Esophagus squamous epithelium (tissue), 4 donors: ENCODE measurements at regions not wholly inside any gene's neighbourhood (a gene's known extent, or its start where the extent isn't known, plus 50 kb on each side); places are given as distances from the start of the nearest gene placed in this dataset.

ENCODE experiments used
- POLR2A ChIP-seq, 4 donors: fragments of 450-650 bp; IDR thresholded peaks; one replicate each; pipeline ENCODE4 v1.6.1; 2017; ENCODE audit warnings: antibody characterized with exemption in 4 of 4, mild to moderate bottlenecking in 4 of 4, moderate library complexity in 3 of 4
- TF ChIP-seq, protein P1 (sequence below), 6 experiments: fragments of 450-650 bp in 4 of 6; fragments of 200-600 bp in 2 of 6; sonication (generic) in 2 of 6; IDR thresholded peaks; one replicate each; pipeline ENCODE4 v1.5.1; 2016 to 2019; ENCODE audit warnings: antibody characterized with exemption in 6 of 6, mild to moderate bottlenecking in 4 of 6, moderate library complexity in 4 of 6

DNA sequence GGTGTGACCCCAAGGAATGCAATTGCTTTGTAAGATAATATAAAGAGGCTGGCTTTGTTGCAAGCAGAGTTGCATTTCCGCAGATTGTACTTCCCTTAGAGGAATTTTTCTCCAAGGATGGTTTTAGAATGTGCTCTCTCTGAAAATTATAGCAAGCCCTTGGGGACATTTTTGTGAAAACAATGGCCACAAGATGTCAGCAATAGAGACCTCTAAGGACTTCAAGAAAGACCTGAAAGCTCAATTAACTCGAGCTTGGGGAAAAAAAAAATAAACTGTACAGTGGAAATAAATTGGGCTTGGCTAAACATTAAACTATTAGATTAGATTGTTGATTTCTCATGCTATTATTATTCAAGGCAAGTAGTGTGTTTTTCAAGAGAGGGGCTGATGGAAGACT is 81.3 kb upstream of the KYNU start:
- no peak for TF ChIP-seq POLR2A (IDR thresholded peaks at IDR 0.05)
- TF ChIP-seq, protein P1, sequence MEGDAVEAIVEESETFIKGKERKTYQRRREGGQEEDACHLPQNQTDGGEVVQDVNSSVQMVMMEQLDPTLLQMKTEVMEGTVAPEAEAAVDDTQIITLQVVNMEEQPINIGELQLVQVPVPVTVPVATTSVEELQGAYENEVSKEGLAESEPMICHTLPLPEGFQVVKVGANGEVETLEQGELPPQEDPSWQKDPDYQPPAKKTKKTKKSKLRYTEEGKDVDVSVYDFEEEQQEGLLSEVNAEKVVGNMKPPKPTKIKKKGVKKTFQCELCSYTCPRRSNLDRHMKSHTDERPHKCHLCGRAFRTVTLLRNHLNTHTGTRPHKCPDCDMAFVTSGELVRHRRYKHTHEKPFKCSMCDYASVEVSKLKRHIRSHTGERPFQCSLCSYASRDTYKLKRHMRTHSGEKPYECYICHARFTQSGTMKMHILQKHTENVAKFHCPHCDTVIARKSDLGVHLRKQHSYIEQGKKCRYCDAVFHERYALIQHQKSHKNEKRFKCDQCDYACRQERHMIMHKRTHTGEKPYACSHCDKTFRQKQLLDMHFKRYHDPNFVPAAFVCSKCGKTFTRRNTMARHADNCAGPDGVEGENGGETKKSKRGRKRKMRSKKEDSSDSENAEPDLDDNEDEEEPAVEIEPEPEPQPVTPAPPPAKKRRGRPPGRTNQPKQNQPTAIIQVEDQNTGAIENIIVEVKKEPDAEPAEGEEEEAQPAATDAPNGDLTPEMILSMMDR (IDR thresholded peaks at IDR 0.05) = no peak
